K562 (cell line): ENCODE measurements at regions not wholly inside any gene's neighbourhood (a gene's known extent, or its start where the extent isn't known, plus 50 kb on each side); places are given as distances from the start of the nearest gene placed in this dataset.

ENCODE experiments used
- ATAC-seq: fragments of 200-7000 bp; cut with Tn5 transposase; 3 replicates; pipeline ENCODE4 v1.9.1; 2020; ENCODE audit warnings: moderate library complexity
- BruUV-seq: library from RNA; stranded (reverse); fragments of 400-500 nt; replicated peaks from 2 replicates; lab custom pipeline; 2021; lab: Mats Ljungman, UMichigan
- CTCF ChIA-PET: fragments of 300-600 bp; formaldehyde crosslinking; extraction: SDS; loops from one replicate; lab custom pipeline; 2021; ENCODE audit warnings: low intra/inter-chr PET ratio; lab: Yijun Ruan, JAX
- POLR2A ChIA-PET: fragments of 300-600, 350-650 bp; sonication (Branson Sonifier 250); formaldehyde crosslinking; extraction: SDS; loops from one replicate; lab custom pipeline; 2021; ENCODE audit warnings: antibody characterized with exemption, inconsistent platforms; lab: Yijun Ruan, JAX
- DNase-seq, 4 experiments: peaks; one replicate each; pipeline versions ENCODE4 v3.0.0 to v3.0.0-alpha.2; 2011 to 2018; ENCODE audit warnings: low spot score in 3 of 4, mixed read lengths in 3 of 4; ENCODE audit errors: extremely low read depth in 1 of 4
- FAIRE-seq: peaks from 2 replicates; lab custom pipeline; 2011; peaks lifted over from hg19 to GRCh38; lab: Jason Lieb, UNC
- H2AFZ ChIP-seq: 2 replicates; pipeline ENCODE4 v1.6.0; 2011; ENCODE audit warnings: low read depth, low read length, control low read depth, inconsistent platforms
- H3K27ac ChIP-seq: fragments of 200-600 bp; 3 replicates; pipeline ENCODE4 v1.8.0; 2011; ENCODE audit warnings: low read depth, mild to moderate bottlenecking, control low read depth, inconsistent platforms, low read length, moderate library complexity, mixed read lengths; ENCODE audit errors: extremely low read depth
- H3K27me3 ChIP-seq, 2 experiments: fragments of 300-600 bp in 1 of 2; 2 replicates in 1 of 2; 3 replicates in 1 of 2; pipeline versions ENCODE4 v1.6.0 to v1.8.0; 2011; ENCODE audit warnings: inconsistent platforms in 2 of 2, low read length in 2 of 2, mild to moderate bottlenecking in 1 of 2, mixed read lengths in 1 of 2, moderate library complexity in 1 of 2; ENCODE audit not compliant: control insufficient read depth in 2 of 2, insufficient read depth in 2 of 2
- H3K36me3 ChIP-seq: fragments of 300-600 bp; 3 replicates; pipeline ENCODE4 v1.8.0; 2011; ENCODE audit warnings: mild to moderate bottlenecking, low read length, inconsistent platforms; ENCODE audit not compliant: control insufficient read depth, insufficient read depth
- H3K4me1 ChIP-seq, 2 experiments: fragments of 200-600 bp in 1 of 2; replicated peaks in 1 of 2; 2 replicates in 1 of 2; 3 replicates in 1 of 2; pipeline versions ENCODE4 v1.5.1 to v1.8.0; 2011; ENCODE audit warnings: inconsistent platforms in 2 of 2, low read length in 2 of 2, mild to moderate bottlenecking in 1 of 2, mixed read lengths in 1 of 2, moderate library complexity in 1 of 2; ENCODE audit not compliant: control insufficient read depth in 2 of 2, insufficient read depth in 2 of 2
- H3K4me2 ChIP-seq: 2 replicates; pipeline ENCODE4 v1.6.1; 2011; ENCODE audit warnings: low read length, control low read depth, inconsistent platforms, mixed read lengths; ENCODE audit not compliant: insufficient read depth
- H3K4me3 ChIP-seq: fragments of 200-600 bp; sonication (generic), shearing (Covaris generic); 2 replicates; pipeline ENCODE4 v1.5.1; 2016; ENCODE audit warnings: control low read depth, inconsistent platforms
- H3K79me2 ChIP-seq: fragments of 200-600 bp; 3 replicates; pipeline ENCODE4 v1.8.0; 2011; ENCODE audit warnings: low read length, inconsistent platforms; ENCODE audit not compliant: control insufficient read depth, insufficient read depth
- H3K9ac ChIP-seq, 2 experiments: 2 replicates each; pipeline versions ENCODE4 v1.6.0 to v1.6.1; 2011; ENCODE audit warnings: low read depth in 2 of 2, low read length in 2 of 2, control low read depth in 1 of 2, inconsistent platforms in 1 of 2, mild to moderate bottlenecking in 1 of 2, mixed read lengths in 1 of 2; ENCODE audit not compliant: insufficient read depth in 1 of 2
- H3K9me1 ChIP-seq: one replicate; pipeline ENCODE4 v1.6.0; 2011; ENCODE audit warnings: inconsistent platforms, mild to moderate bottlenecking, low read length, moderate library complexity; ENCODE audit not compliant: control insufficient read depth, insufficient read depth
- H3K9me3 ChIP-seq: replicated peaks from 2 replicates; pipeline ENCODE4 v1.5.1; 2011; ENCODE audit warnings: low read depth, low read length, inconsistent platforms; ENCODE audit not compliant: control insufficient read depth, insufficient read depth
- H4K20me1 ChIP-seq: replicated peaks from 2 replicates; pipeline ENCODE4 v1.6.1; 2011; ENCODE audit warnings: low read length, inconsistent platforms, mixed read lengths; ENCODE audit not compliant: control insufficient read depth, insufficient read depth
- BHLHE40 ChIP-seq: IDR thresholded peaks from 2 replicates; pipeline ENCODE4 v1.6.1; 2011; ENCODE audit warnings: low read length, improper control_type of control experiment
- BMI1 ChIP-seq: fragments of 150-350 bp; IDR thresholded peaks from 2 replicates; pipeline ENCODE4 v1.6.1; 2014; ENCODE audit warnings: low read length
- BRD4 ChIP-seq: fragments of 200-600 bp; sonication (generic); IDR thresholded peaks from 2 replicates; pipeline ENCODE4 v1.6.1; 2017; ENCODE audit warnings: inconsistent platforms
- HDAC3 ChIP-seq: fragments of 450-650 bp; IDR thresholded peaks from 2 replicates; pipeline ENCODE4 v1.6.1; 2018; ENCODE audit warnings: borderline replicate concordance, mild to moderate bottlenecking, moderate library complexity; ENCODE audit not compliant: partially characterized antibody
- HLTF ChIP-seq: fragments of 450-650 bp; IDR thresholded peaks from 2 replicates; pipeline ENCODE4 v1.6.1; 2016
- HNRNPH1 ChIP-seq: fragments of 200-400 bp; formaldehyde crosslinking; optimal IDR thresholded peaks from 2 replicates; pipeline ENCODE3; 2017; ENCODE audit warnings: low read depth, mild to moderate bottlenecking, low read length, moderate library complexity
- NFIC ChIP-seq: fragments of 450-650 bp; IDR thresholded peaks from 2 replicates; pipeline ENCODE4 v1.6.1; 2017; ENCODE audit warnings: mild to moderate bottlenecking, inconsistent platforms
- PHB2 ChIP-seq: fragments of 450-650 bp; IDR thresholded peaks from 2 replicates; pipeline ENCODE4 v1.6.1; 2017; ENCODE audit warnings: low read depth
- WGBS: fragments of 100-300 bp; shearing (Covaris generic); methylation state at CpG from one replicate; pipeline ENCODE4 v1.1.6; 2016; ENCODE audit warnings: low coverage, mixed read lengths; ENCODE audit not compliant: insufficient coverage; ENCODE audit errors: missing lambda C conversion rate; 5-methylcytosine and 5-hydroxymethylcytosine counted together
- in situ Hi-C: fragments of 300-500 bp; cut with MboI; formaldehyde crosslinking; loops from 4 replicates; pipeline ENCODE4 v1.15.0; 2018; ENCODE audit warnings: inconsistent platforms, mixed read lengths
- intact Hi-C: fragments of 100-400 bp; cut with micrococcal nuclease; formaldehyde crosslinking; loops from 2 replicates; pipeline ENCODE4 v1.14.2; 2022
- TF ChIP-seq, protein P1 (sequence below): fragments of 250-450 bp; sonication (Bioruptor Pico); IDR thresholded peaks from 2 replicates; pipeline ENCODE4 v1.5.0; 2021; ENCODE audit warnings: mild to moderate bottlenecking, borderline replicate concordance
- TF ChIP-seq, protein P2 (sequence below): fragments of 450-650 bp; IDR thresholded peaks from 2 replicates; pipeline ENCODE4 v1.6.1; 2017; ENCODE audit warnings: antibody characterized with exemption, mild to moderate bottlenecking
- TF ChIP-seq, protein P3 (sequence below): sonication (generic); formaldehyde crosslinking; IDR thresholded peaks from 2 replicates; pipeline ENCODE4 v1.8.0; 2022; ENCODE audit warnings: missing genetic modification reagents, mild to moderate bottlenecking, moderate library complexity, borderline replicate concordance
- TF ChIP-seq, protein P4 (sequence below): sonication (generic); formaldehyde crosslinking; IDR thresholded peaks from 2 replicates; pipeline ENCODE4 v1.8.0; 2022; ENCODE audit warnings: mild to moderate bottlenecking, missing genetic modification reagents, borderline replicate concordance
- TF ChIP-seq, protein P5 (sequence below): IDR thresholded peaks from 2 replicates; pipeline ENCODE4 v1.6.1; 2014; ENCODE audit warnings: antibody characterized with exemption

DNA sequence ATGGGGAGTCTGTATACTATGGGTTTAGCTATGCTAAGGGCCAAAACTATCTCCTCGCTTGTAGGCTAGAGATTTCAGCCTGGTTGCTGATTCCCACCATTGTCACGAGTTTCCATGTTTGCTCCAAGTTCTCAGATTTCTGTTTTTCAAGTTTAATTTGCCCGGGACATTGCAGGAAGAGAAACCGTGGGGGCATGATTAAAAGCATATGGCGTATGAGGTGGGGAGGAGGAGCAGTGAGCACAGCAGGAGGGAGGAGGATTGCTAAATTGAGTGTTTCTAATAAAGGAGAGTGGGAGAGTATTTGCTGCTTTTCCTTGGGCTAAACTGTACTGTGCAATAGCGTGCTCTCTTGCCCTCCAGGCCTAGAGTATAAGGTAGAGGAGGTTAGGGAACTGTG is 558.4 kb downstream of the METTL15 start:
- H3K79me2 ChIP-seq = no peaks in the 10 kb centered on the region
- no peaks in the 10 kb centered on the region for H3K36me3 ChIP-seq
- no peak for DNase-seq
- no TSS peak for BruUV-seq
- no peak for FAIRE-seq
- no peak overlapping the region for H3K4me3 ChIP-seq
- H3K9me1 ChIP-seq = no peaks in the 10 kb centered on the region
- H4K20me1 ChIP-seq = no peaks in the 10 kb centered on the region
- H3K4me1 ChIP-seq = no peaks in the 10 kb centered on the region
- no peaks in the 10 kb centered on the region for H3K27me3 ChIP-seq
- no peak overlapping the region for H2AFZ ChIP-seq
- H3K9me3 ChIP-seq = no peaks in the 10 kb centered on the region
- 0% methylated on average over 6 of the region's 6 CpGs for WGBS
- intact Hi-C loops (no loop called here), in situ Hi-C loops (no loop called here)
- ChIA-PET POLR2A (no interaction called here), CTCF (no interaction called here)
- ATAC-seq = no peak
- H3K4me2 ChIP-seq = no peak overlapping the region
- H3K9ac ChIP-seq = no peak overlapping the region
- no peak overlapping the region for H3K27ac ChIP-seq
- TF ChIP-seq, protein P1, sequence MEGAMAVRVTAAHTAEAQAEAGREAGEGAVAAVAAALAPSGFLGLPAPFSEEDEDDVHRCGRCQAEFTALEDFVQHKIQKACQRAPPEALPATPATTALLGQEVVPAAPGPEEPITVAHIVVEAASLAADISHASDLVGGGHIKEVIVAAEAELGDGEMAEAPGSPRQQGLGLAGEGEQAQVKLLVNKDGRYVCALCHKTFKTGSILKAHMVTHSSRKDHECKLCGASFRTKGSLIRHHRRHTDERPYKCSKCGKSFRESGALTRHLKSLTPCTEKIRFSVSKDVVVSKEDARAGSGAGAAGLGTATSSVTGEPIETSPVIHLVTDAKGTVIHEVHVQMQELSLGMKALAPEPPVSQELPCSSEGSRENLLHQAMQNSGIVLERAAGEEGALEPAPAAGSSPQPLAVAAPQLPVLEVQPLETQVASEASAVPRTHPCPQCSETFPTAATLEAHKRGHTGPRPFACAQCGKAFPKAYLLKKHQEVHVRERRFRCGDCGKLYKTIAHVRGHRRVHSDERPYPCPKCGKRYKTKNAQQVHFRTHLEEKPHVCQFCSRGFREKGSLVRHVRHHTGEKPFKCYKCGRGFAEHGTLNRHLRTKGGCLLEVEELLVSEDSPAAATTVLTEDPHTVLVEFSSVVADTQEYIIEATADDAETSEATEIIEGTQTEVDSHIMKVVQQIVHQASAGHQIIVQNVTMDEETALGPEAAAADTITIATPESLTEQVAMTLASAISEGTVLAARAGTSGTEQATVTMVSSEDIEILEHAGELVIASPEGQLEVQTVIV = no peak
- TF ChIP-seq BMI1 = no peak
- TF ChIP-seq, protein P2, sequence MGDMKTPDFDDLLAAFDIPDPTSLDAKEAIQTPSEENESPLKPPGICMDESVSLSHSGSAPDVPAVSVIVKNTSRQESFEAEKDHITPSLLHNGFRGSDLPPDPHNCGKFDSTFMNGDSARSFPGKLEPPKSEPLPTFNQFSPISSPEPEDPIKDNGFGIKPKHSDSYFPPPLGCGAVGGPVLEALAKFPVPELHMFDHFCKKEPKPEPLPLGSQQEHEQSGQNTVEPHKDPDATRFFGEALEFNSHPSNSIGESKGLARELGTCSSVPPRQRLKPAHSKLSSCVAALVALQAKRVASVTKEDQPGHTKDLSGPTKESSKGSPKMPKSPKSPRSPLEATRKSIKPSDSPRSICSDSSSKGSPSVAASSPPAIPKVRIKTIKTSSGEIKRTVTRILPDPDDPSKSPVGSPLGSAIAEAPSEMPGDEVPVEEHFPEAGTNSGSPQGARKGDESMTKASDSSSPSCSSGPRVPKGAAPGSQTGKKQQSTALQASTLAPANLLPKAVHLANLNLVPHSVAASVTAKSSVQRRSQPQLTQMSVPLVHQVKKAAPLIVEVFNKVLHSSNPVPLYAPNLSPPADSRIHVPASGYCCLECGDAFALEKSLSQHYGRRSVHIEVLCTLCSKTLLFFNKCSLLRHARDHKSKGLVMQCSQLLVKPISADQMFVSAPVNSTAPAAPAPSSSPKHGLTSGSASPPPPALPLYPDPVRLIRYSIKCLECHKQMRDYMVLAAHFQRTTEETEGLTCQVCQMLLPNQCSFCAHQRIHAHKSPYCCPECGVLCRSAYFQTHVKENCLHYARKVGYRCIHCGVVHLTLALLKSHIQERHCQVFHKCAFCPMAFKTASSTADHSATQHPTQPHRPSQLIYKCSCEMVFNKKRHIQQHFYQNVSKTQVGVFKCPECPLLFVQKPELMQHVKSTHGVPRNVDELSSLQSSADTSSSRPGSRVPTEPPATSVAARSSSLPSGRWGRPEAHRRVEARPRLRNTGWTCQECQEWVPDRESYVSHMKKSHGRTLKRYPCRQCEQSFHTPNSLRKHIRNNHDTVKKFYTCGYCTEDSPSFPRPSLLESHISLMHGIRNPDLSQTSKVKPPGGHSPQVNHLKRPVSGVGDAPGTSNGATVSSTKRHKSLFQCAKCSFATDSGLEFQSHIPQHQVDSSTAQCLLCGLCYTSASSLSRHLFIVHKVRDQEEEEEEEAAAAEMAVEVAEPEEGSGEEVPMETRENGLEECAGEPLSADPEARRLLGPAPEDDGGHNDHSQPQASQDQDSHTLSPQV = no peak
- TF ChIP-seq NFIC = no peak
- no peak for TF ChIP-seq HNRNPH1
- TF ChIP-seq BHLHE40 = no peak
- TF ChIP-seq, protein P3, sequence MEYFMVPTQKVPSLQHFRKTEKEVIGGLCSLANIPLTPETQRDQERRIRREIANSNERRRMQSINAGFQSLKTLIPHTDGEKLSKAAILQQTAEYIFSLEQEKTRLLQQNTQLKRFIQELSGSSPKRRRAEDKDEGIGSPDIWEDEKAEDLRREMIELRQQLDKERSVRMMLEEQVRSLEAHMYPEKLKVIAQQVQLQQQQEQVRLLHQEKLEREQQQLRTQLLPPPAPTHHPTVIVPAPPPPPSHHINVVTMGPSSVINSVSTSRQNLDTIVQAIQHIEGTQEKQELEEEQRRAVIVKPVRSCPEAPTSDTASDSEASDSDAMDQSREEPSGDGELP (CRISPR knock-in tag) = no peak
- TF ChIP-seq BRD4 = no peak
- no peak for TF ChIP-seq HDAC3
- TF ChIP-seq, protein P4, sequence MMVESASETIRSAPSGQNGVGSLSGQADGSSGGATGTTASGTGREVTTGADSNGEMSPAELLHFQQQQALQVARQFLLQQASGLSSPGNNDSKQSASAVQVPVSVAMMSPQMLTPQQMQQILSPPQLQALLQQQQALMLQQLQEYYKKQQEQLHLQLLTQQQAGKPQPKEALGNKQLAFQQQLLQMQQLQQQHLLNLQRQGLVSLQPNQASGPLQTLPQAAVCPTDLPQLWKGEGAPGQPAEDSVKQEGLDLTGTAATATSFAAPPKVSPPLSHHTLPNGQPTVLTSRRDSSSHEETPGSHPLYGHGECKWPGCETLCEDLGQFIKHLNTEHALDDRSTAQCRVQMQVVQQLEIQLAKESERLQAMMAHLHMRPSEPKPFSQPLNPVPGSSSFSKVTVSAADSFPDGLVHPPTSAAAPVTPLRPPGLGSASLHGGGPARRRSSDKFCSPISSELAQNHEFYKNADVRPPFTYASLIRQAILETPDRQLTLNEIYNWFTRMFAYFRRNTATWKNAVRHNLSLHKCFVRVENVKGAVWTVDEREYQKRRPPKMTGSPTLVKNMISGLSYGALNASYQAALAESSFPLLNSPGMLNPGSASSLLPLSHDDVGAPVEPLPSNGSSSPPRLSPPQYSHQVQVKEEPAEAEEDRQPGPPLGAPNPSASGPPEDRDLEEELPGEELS (CRISPR knock-in tag) = no peak
- TF ChIP-seq, protein P5, sequence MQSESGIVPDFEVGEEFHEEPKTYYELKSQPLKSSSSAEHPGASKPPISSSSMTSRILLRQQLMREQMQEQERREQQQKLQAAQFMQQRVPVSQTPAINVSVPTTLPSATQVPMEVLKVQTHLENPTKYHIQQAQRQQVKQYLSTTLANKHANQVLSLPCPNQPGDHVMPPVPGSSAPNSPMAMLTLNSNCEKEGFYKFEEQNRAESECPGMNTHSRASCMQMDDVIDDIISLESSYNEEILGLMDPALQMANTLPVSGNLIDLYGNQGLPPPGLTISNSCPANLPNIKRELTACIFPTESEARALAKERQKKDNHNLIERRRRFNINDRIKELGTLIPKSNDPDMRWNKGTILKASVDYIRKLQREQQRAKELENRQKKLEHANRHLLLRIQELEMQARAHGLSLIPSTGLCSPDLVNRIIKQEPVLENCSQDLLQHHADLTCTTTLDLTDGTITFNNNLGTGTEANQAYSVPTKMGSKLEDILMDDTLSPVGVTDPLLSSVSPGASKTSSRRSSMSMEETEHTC = no peak
- TF ChIP-seq HLTF = no peak
- no peak for TF ChIP-seq PHB2
